ENCODE measurements at regions not wholly inside any gene's neighbourhood (a gene's known extent, or its start where the extent isn't known, plus 50 kb on each side); places are given as distances from the start of the nearest gene placed in this dataset.
"Not testable (repeated sequence)": the region's sequence is repeated elsewhere in the genome, so short reads cannot be mapped to it uniquely, and the experiment has no call there.

GRCh38 chr12:127496255-127496654 lies 770.7 kb upstream of the TMEM132C start:
- TF ChIP-seq CTCF (conservative IDR thresholded peaks at IDR 0.05): no peak
- H3K27ac ChIP-seq: no peak overlapping the region

GRCh38 chr12:127500512-127501035 lies 766.4 kb upstream of the TMEM132C start:
- H3K27ac ChIP-seq: no peak overlapping the region
- no peak for TF ChIP-seq CTCF (conservative IDR thresholded peaks at IDR 0.05)

GRCh38 chr12:127501916-127502315 lies 765.1 kb upstream of the TMEM132C start:
- H3K27ac ChIP-seq: no peak overlapping the region
- TF ChIP-seq CTCF (conservative IDR thresholded peaks at IDR 0.05): no peak

GRCh38 chr12:127503246-127503645 lies 763.7 kb upstream of the TMEM132C start:
- no peak overlapping the region for H3K27ac ChIP-seq
- TF ChIP-seq CTCF (conservative IDR thresholded peaks at IDR 0.05): no peak

GRCh38 chr12:127503996-127504395 lies 763.0 kb upstream of the TMEM132C start:
- H3K27ac ChIP-seq: not testable (repeated sequence)

GRCh38 chr12:127504874-127505273 lies 762.1 kb upstream of the TMEM132C start:
- TF ChIP-seq CTCF (conservative IDR thresholded peaks at IDR 0.05): no peak
- H3K27ac ChIP-seq: no peak overlapping the region

- no peak for TF ChIP-seq CTCF (conservative IDR thresholded peaks at IDR 0.05)
- H3K27ac ChIP-seq: no peak overlapping the region
Measured at GRCh38 chr12:127507341-127507740, 759.6 kb upstream of the TMEM132C start.

- no peak overlapping the region for H3K27ac ChIP-seq
- TF ChIP-seq CTCF (conservative IDR thresholded peaks at IDR 0.05): no peak
Measured at GRCh38 chr12:127509066-127509778, 757.7 kb upstream of the TMEM132C start.

Data from VCaP (cell line).